Endodermal cell (in vitro differentiated cells): ENCODE measurements at regions not wholly inside any gene's neighbourhood (a gene's known extent, or its start where the extent isn't known, plus 50 kb on each side); places are given as distances from the start of the nearest gene placed in this dataset.

Experiments used
- DNase-seq: peaks from one replicate; pipeline ENCODE4 v3.0.0-alpha.2; 2017
- H3K27ac ChIP-seq: 2 replicates; pipeline ENCODE4 v1.5.1; 2013; ENCODE audit warnings: mild to moderate bottlenecking, low read depth, low read length, moderate library complexity
- H3K27me3 ChIP-seq: 2 replicates; pipeline ENCODE4 v1.6.1; 2013; ENCODE audit warnings: mild to moderate bottlenecking, low read length, moderate library complexity; ENCODE audit not compliant: insufficient read depth, control insufficient read depth, poor library complexity, severe bottlenecking
- H3K36me3 ChIP-seq: 2 replicates; pipeline ENCODE4 v1.7.0; 2013; ENCODE audit warnings: mild to moderate bottlenecking, low read length, moderate library complexity; ENCODE audit not compliant: control insufficient read depth, insufficient read depth
- H3K4me1 ChIP-seq: one replicate; pipeline ENCODE4 v1.7.0; 2013; ENCODE audit warnings: low read length; ENCODE audit not compliant: control insufficient read depth, insufficient read depth
- H3K4me3 ChIP-seq: 2 replicates; pipeline ENCODE4 v1.5.1; 2013; ENCODE audit warnings: mild to moderate bottlenecking, low read length, moderate library complexity
- H3K9ac ChIP-seq: 2 replicates; pipeline ENCODE4 v1.6.1; 2013; ENCODE audit warnings: mild to moderate bottlenecking, low read length, moderate library complexity; ENCODE audit not compliant: poor library complexity, severe bottlenecking; ENCODE audit errors: extremely low read depth
- H3K9me3 ChIP-seq: 2 replicates; pipeline ENCODE4 v1.6.1; 2013; ENCODE audit warnings: mild to moderate bottlenecking, low read length, moderate library complexity; ENCODE audit not compliant: control insufficient read depth
- H3K27ac Mint-ChIP-seq: 2 replicates; pipeline ENCODE4 v1.8.0; 2020; ENCODE audit warnings: mixed read lengths
- H3K27me3 Mint-ChIP-seq: 2 replicates; pipeline ENCODE4 v1.8.0; 2021; ENCODE audit warnings: mild to moderate bottlenecking, mixed read lengths; ENCODE audit not compliant: insufficient read depth
- H3K36me3 Mint-ChIP-seq: 2 replicates; pipeline ENCODE4 v1.8.0; 2020; ENCODE audit warnings: low read depth, mixed read lengths
- H3K4me1 Mint-ChIP-seq: 2 replicates; pipeline ENCODE4 v1.8.0; 2020; ENCODE audit warnings: mixed read lengths
- H3K4me3 Mint-ChIP-seq: 2 replicates; pipeline ENCODE4 v1.8.0; 2020; ENCODE audit warnings: mild to moderate bottlenecking, moderate library complexity, mixed read lengths
- H3K9me3 Mint-ChIP-seq: 2 replicates; pipeline ENCODE4 v1.8.0; 2020; ENCODE audit warnings: mild to moderate bottlenecking, mixed read lengths
- CTCF ChIP-seq: fragments of 200-600 bp; sonication (generic); conservative IDR thresholded peaks from 2 replicates; pipeline ENCODE4 v1.5.0; 2021; ENCODE audit warnings: antibody characterized with exemption, mild to moderate bottlenecking
- WGBS, 2 experiments: methylation state at CpG; one replicate each; pipeline versions ENCODE4 v1.1.5 to v1.1.7; 2013; ENCODE audit warnings: missing lambda C conversion rate in 2 of 2, mixed read lengths in 1 of 2; ENCODE audit not compliant: insufficient coverage in 1 of 2, insufficient read length in 1 of 2; 5-methylcytosine and 5-hydroxymethylcytosine counted together

GRCh38 chr1:95889400-95889799, 655.4 kb downstream of the RWDD3 start:
- H3K27ac Mint-ChIP-seq = peak overlapping the region; percentile 78
- WGBS, 2 experiments = 75 to 100% methylated on average over 2 to 3 of the region's 3 CpGs

GRCh38 chr1:95893921-95894320, 659.9 kb downstream of the RWDD3 start:
- Histone ChIP-seq H3K27ac (no peak overlapping the region), H3K27me3 (no peaks in the 10 kb centered on the region), H3K9me3 (peaks cover 47% of the 10 kb centered on the region), H3K36me3 (no peaks in the 10 kb centered on the region), H3K9ac (no peak overlapping the region), H3K4me1 (no peaks in the 10 kb centered on the region), H3K4me3 (no peak overlapping the region)
- Mint-ChIP-seq H3K4me1 (peaks cover 13% of the 10 kb centered on the region), H3K27ac (no peak overlapping the region), H3K9me3 (peaks cover 32% of the 10 kb centered on the region), H3K27me3 (no peaks in the 10 kb centered on the region), H3K36me3 (no peaks in the 10 kb centered on the region), H3K4me3 (no peak overlapping the region)
- TF ChIP-seq CTCF = no peak
- WGBS, 2 experiments = 91 to 100% methylated on average over 1 to 2 of the region's 2 CpGs
- no peak for DNase-seq

More at GRCh38 chr1:95889400-95889799, 655.4 kb downstream of the RWDD3 start:
- H3K27me3 ChIP-seq = no peaks in the 10 kb centered on the region
- H3K9me3 Mint-ChIP-seq = peaks cover 9% of the 10 kb centered on the region
- peaks cover 13% of the 10 kb centered on the region for H3K9me3 ChIP-seq
- peak overlapping the region; percentile 3 for H3K4me3 Mint-ChIP-seq
- DNase-seq = no peak
- no peaks in the 10 kb centered on the region for H3K4me1 ChIP-seq
- H3K4me1 Mint-ChIP-seq = peaks cover 24% of the 10 kb centered on the region
- no peaks in the 10 kb centered on the region for H3K36me3 ChIP-seq
- H3K36me3 Mint-ChIP-seq = no peaks in the 10 kb centered on the region
- H3K27me3 Mint-ChIP-seq = no peaks in the 10 kb centered on the region
- no peak for TF ChIP-seq CTCF
- H3K9ac ChIP-seq = no peak overlapping the region
- H3K4me3 ChIP-seq = peak overlapping the region; percentile 35
- no peak overlapping the region for H3K27ac ChIP-seq

- Mint-ChIP-seq H3K36me3 (no peaks in the 10 kb centered on the region), H3K27ac (no peak overlapping the region), H3K27me3 (no peaks in the 10 kb centered on the region), H3K4me1 (no peaks in the 10 kb centered on the region), H3K4me3 (no peak overlapping the region), H3K9me3 (peaks cover 25% of the 10 kb centered on the region)
- Histone ChIP-seq H3K9ac (no peak overlapping the region), H3K4me1 (no peaks in the 10 kb centered on the region), H3K36me3 (no peaks in the 10 kb centered on the region), H3K27ac (no peak overlapping the region), H3K9me3 (peaks cover 25% of the 10 kb centered on the region), H3K27me3 (no peaks in the 10 kb centered on the region), H3K4me3 (no peak overlapping the region)
- DNase-seq = no peak
- no peak for TF ChIP-seq CTCF
- WGBS, 2 experiments = 57 to 90% methylated on average over 1 to 2 of the region's 2 CpGs
These were observed 669.0 kb downstream of the RWDD3 start for GRCh38 chr1:95903060-95903459.
